ENCODE measurements at regions not wholly inside any gene's neighbourhood (a gene's known extent, or its start where the extent isn't known, plus 50 kb on each side); places are given as distances from the start of the nearest gene placed in this dataset.

GRCh38 chr3:107920538-107920937, 170.3 kb downstream of the CD47 start:
- in situ Hi-C loops (cut with MboI; ENCODE audit: low pct_ligation_motif_present in 1 of 4, low pct_unique_long_range_greater_than_20kb in 1 of 4, low sequenced_read_pairs in 3 of 4) = no loop called here
- Histone ChIP-seq H3K36me3 (no peaks in the 10 kb centered on the region), H3K27ac (no peak overlapping the region), H3K27me3 (peaks cover 9% of the 10 kb centered on the region), H3K4me1 (no peaks in the 10 kb centered on the region), H3K4me3 (no peak overlapping the region), H3K9me3 (no peaks in the 10 kb centered on the region)
- intact Hi-C loops (cut with DNase I; ENCODE audit: low total_unique reads) = no loop called here
- 76% methylated on average over 2 of the region's 2 CpGs for WGBS, 2 donors (ENCODE audit: low coverage in 1 of 2)
- no peak for TF ChIP-seq CTCF (IDR thresholded peaks at IDR 0.05)
- no peak for TF ChIP-seq POLR2AphosphoS5 (IDR thresholded peaks at IDR 0.05)
- no peak for TF ChIP-seq POLR2A (IDR thresholded peaks at IDR 0.05)
- no peak for TF ChIP-seq EP300 (IDR thresholded peaks at IDR 0.05; ENCODE audit: low read depth)
- DNase-seq = no peak

GRCh38 chr3:107919239-107919638, 171.6 kb downstream of the CD47 start:
- WGBS, 2 donors (ENCODE audit: low coverage in 1 of 2) = 75% methylated on average over 3 of the region's 3 CpGs; no CpG with 5 or more reads in 1 of the 2 donors

GRCh38 chr3:107916171-107916570, 174.7 kb downstream of the CD47 start:
- intact Hi-C loops (cut with DNase I; ENCODE audit: low total_unique reads) (no loop called here), in situ Hi-C loops (cut with MboI; ENCODE audit: low pct_ligation_motif_present in 1 of 4, low pct_unique_long_range_greater_than_20kb in 1 of 4, low sequenced_read_pairs in 3 of 4) (no loop called here)
- TF ChIP-seq CTCF (IDR thresholded peaks at IDR 0.05) (no peak), POLR2AphosphoS5 (IDR thresholded peaks at IDR 0.05) (no peak), EP300 (IDR thresholded peaks at IDR 0.05; ENCODE audit: low read depth) (no peak), POLR2A (IDR thresholded peaks at IDR 0.05) (no peak)
- Histone ChIP-seq H3K36me3 (no peaks in the 10 kb centered on the region), H3K9me3 (no peaks in the 10 kb centered on the region), H3K4me1 (no peaks in the 10 kb centered on the region), H3K4me3 (no peak overlapping the region), H3K27me3 (peaks cover 9% of the 10 kb centered on the region), H3K27ac (no peak overlapping the region)
- no peak for DNase-seq
- 84 to 86% methylated on average over 4 to 6 of the region's 6 CpGs for WGBS, 2 donors (ENCODE audit: low coverage in 1 of 2)

More at GRCh38 chr3:107919239-107919638, 171.6 kb downstream of the CD47 start:
- Histone ChIP-seq H3K27me3 (peaks cover 9% of the 10 kb centered on the region), H3K27ac (no peak overlapping the region), H3K9me3 (no peaks in the 10 kb centered on the region), H3K4me1 (no peaks in the 10 kb centered on the region), H3K4me3 (no peak overlapping the region), H3K36me3 (no peaks in the 10 kb centered on the region)
- in situ Hi-C loops (cut with MboI; ENCODE audit: low pct_ligation_motif_present in 1 of 4, low pct_unique_long_range_greater_than_20kb in 1 of 4, low sequenced_read_pairs in 3 of 4) (no loop called here), intact Hi-C loops (cut with DNase I; ENCODE audit: low total_unique reads) (no loop called here)
- no peak for DNase-seq
- TF ChIP-seq POLR2AphosphoS5 (IDR thresholded peaks at IDR 0.05) (no peak), EP300 (IDR thresholded peaks at IDR 0.05; ENCODE audit: low read depth) (no peak), CTCF (IDR thresholded peaks at IDR 0.05) (no peak), POLR2A (IDR thresholded peaks at IDR 0.05) (no peak)

- WGBS, 2 donors (ENCODE audit: low coverage in 1 of 2) = 98 to 100% methylated on average over 1 of the region's 1 CpG
Measured at GRCh38 chr3:107915706-107916105, 175.1 kb downstream of the CD47 start.

More at GRCh38 chr3:107915706-107916105, 175.1 kb downstream of the CD47 start:
- no peak for TF ChIP-seq POLR2AphosphoS5 (IDR thresholded peaks at IDR 0.05)
- TF ChIP-seq POLR2A (IDR thresholded peaks at IDR 0.05) = no peak
- TF ChIP-seq EP300 (IDR thresholded peaks at IDR 0.05; ENCODE audit: low read depth) = no peak
- TF ChIP-seq CTCF (IDR thresholded peaks at IDR 0.05) = no peak
- Histone ChIP-seq H3K4me3 (no peak overlapping the region), H3K4me1 (no peaks in the 10 kb centered on the region), H3K27ac (no peak overlapping the region), H3K36me3 (no peaks in the 10 kb centered on the region), H3K27me3 (peaks cover 9% of the 10 kb centered on the region), H3K9me3 (no peaks in the 10 kb centered on the region)
- no peak for DNase-seq
- intact Hi-C loops (cut with DNase I; ENCODE audit: low total_unique reads) (no loop called here), in situ Hi-C loops (cut with MboI; ENCODE audit: low pct_ligation_motif_present in 1 of 4, low pct_unique_long_range_greater_than_20kb in 1 of 4, low sequenced_read_pairs in 3 of 4) (no loop called here)

Measured in transverse colon (tissue), 4 donors.